Thymus (tissue), 11 donors: ENCODE measurements at regions not wholly inside any gene's neighbourhood (a gene's known extent, or its start where the extent isn't known, plus 50 kb on each side); places are given as distances from the start of the nearest gene placed in this dataset.

Source experiments
- DNase-seq, 9 donors: peaks; one replicate each; pipeline ENCODE4 v3.0.0-alpha.2; 2013; ENCODE audit warnings: low spot score in 9 of 9, low read depth in 6 of 9, missing footprints in 1 of 9
- H3K27ac ChIP-seq, 2 donors: one replicate each; pipeline ENCODE4 v1.5.1; 2013; ENCODE audit warnings: control low read depth in 1 of 2, low read depth in 1 of 2, low read length in 1 of 2, mild to moderate bottlenecking in 1 of 2, moderate library complexity in 1 of 2
- H3K27me3 ChIP-seq, 2 donors: one replicate each; pipeline ENCODE4 v1.5.1; 2013; ENCODE audit warnings: low read length in 1 of 2; ENCODE audit not compliant: control insufficient read depth in 2 of 2, insufficient read depth in 1 of 2
- H3K36me3 ChIP-seq, 2 donors: one replicate each; pipeline ENCODE4 v1.5.1; 2013; ENCODE audit warnings: low read length in 1 of 2, mild to moderate bottlenecking in 1 of 2, moderate library complexity in 1 of 2; ENCODE audit not compliant: control insufficient read depth in 2 of 2, insufficient read depth in 2 of 2
- H3K4me1 ChIP-seq, 2 donors: one replicate each; pipeline ENCODE4 v1.5.1; 2013; ENCODE audit warnings: low read length in 2 of 2; ENCODE audit not compliant: control insufficient read depth in 2 of 2, insufficient read depth in 2 of 2
- H3K4me3 ChIP-seq, 2 donors: one replicate each; pipeline ENCODE4 v1.5.1; 2013; ENCODE audit warnings: low read length in 2 of 2, control low read depth in 1 of 2, mild to moderate bottlenecking in 1 of 2
- H3K9me3 ChIP-seq, 2 donors: one replicate each; pipeline ENCODE4 v1.5.1; 2013; ENCODE audit warnings: low read length in 1 of 2, mild to moderate bottlenecking in 1 of 2; ENCODE audit not compliant: control insufficient read depth in 2 of 2, insufficient read depth in 1 of 2
- WGBS: extraction: QIAGEN DNeasy Blood & Tissue Kit; methylation state at CpG from one replicate; pipeline ENCODE4 v1.1.7; 2013; 5-methylcytosine and 5-hydroxymethylcytosine counted together
- donor health status: healthy.

- 87% methylated on average over 4 of the region's 4 CpGs for WGBS
Measured at GRCh38 chr1:214715126-214715525, 112.1 kb downstream of the CENPF start.

GRCh38 chr1:214717351-214717750 is 114.4 kb downstream of the CENPF start:
- no peak for DNase-seq
- WGBS, result 91% methylated on average over 7 of the region's 7 CpGs
- no peaks in the 10 kb centered on the region for H3K27me3 ChIP-seq
- no peak overlapping the region for H3K27ac ChIP-seq
- H3K36me3 ChIP-seq, result no peaks in the 10 kb centered on the region
- H3K4me1 ChIP-seq, result no peaks in the 10 kb centered on the region
- no peaks in the 10 kb centered on the region for H3K9me3 ChIP-seq
- H3K4me3 ChIP-seq, result no peak overlapping the region

More at GRCh38 chr1:214715126-214715525, 112.1 kb downstream of the CENPF start:
- no peaks in the 10 kb centered on the region for H3K9me3 ChIP-seq
- H3K4me1 ChIP-seq, result no peaks in the 10 kb centered on the region
- H3K36me3 ChIP-seq, result no peaks in the 10 kb centered on the region
- no peak for DNase-seq
- no peak overlapping the region for H3K27ac ChIP-seq
- no peak overlapping the region for H3K4me3 ChIP-seq
- H3K27me3 ChIP-seq, result no peaks in the 10 kb centered on the region

GRCh38 chr1:214718724-214719123 is 115.7 kb downstream of the CENPF start:
- Histone ChIP-seq H3K27ac (no peak overlapping the region), H3K36me3 (no peaks in the 10 kb centered on the region), H3K4me1 (no peaks in the 10 kb centered on the region), H3K4me3 (no peak overlapping the region), H3K9me3 (no peaks in the 10 kb centered on the region), H3K27me3 (no peaks in the 10 kb centered on the region)
- no peak for DNase-seq

- H3K27ac ChIP-seq, result no peak overlapping the region
- H3K4me1 ChIP-seq, result no peaks in the 10 kb centered on the region
- WGBS, result 74% methylated on average over 4 of the region's 4 CpGs
- H3K9me3 ChIP-seq, result no peaks in the 10 kb centered on the region
- no peaks in the 10 kb centered on the region for H3K27me3 ChIP-seq
- DNase-seq, result no peak
- H3K4me3 ChIP-seq, result no peak overlapping the region
- H3K36me3 ChIP-seq, result no peaks in the 10 kb centered on the region
Measured at GRCh38 chr1:214719207-214719606, 116.2 kb downstream of the CENPF start.

- WGBS, result 73% methylated on average over 1 of the region's 1 CpG
- Histone ChIP-seq H3K4me1 (no peaks in the 10 kb centered on the region), H3K9me3 (no peaks in the 10 kb centered on the region), H3K36me3 (no peaks in the 10 kb centered on the region), H3K27ac (no peak overlapping the region), H3K27me3 (no peaks in the 10 kb centered on the region), H3K4me3 (no peak overlapping the region)
- DNase-seq, result no peak
Measured at GRCh38 chr1:214720561-214720960, 117.6 kb downstream of the CENPF start.

GRCh38 chr1:214727274-214727673 is 124.3 kb downstream of the CENPF start:
- H3K9me3 ChIP-seq, result peaks cover 0 to 4% of the 10 kb centered on the region in 2 donors
- no peaks in the 10 kb centered on the region for H3K36me3 ChIP-seq
- no peak for DNase-seq
- no peak overlapping the region for H3K27ac ChIP-seq
- H3K4me1 ChIP-seq, result no peaks in the 10 kb centered on the region
- H3K4me3 ChIP-seq, result no peak overlapping the region
- no peaks in the 10 kb centered on the region for H3K27me3 ChIP-seq
- WGBS, result 50% methylated on average over 7 of the region's 7 CpGs

GRCh38 chr1:214739621-214740238 is 136.7 kb downstream of the CENPF start:
- DNase-seq, result no peak
- H3K27me3 ChIP-seq, result no peaks in the 10 kb centered on the region
- H3K4me1 ChIP-seq, result no peaks in the 10 kb centered on the region
- H3K9me3 ChIP-seq, result no peaks in the 10 kb centered on the region
- H3K4me3 ChIP-seq, result no peak overlapping the region
- WGBS, result 67% methylated on average over 1 of the region's 1 CpG
- no peak overlapping the region for H3K27ac ChIP-seq
- no peaks in the 10 kb centered on the region for H3K36me3 ChIP-seq

GRCh38 chr1:214740471-214740870 is 137.5 kb downstream of the CENPF start:
- WGBS, result 95% methylated on average over 2 of the region's 2 CpGs
- Histone ChIP-seq H3K4me1 (no peaks in the 10 kb centered on the region), H3K4me3 (no peak overlapping the region), H3K9me3 (no peaks in the 10 kb centered on the region), H3K27me3 (no peaks in the 10 kb centered on the region), H3K36me3 (no peaks in the 10 kb centered on the region), H3K27ac (no peak overlapping the region)
- no peak for DNase-seq

GRCh38 chr1:214747050-214747635 is 144.1 kb downstream of the CENPF start:
- Histone ChIP-seq H3K9me3 (no peaks in the 10 kb centered on the region), H3K27ac (no peak overlapping the region), H3K4me1 (no peaks in the 10 kb centered on the region), H3K36me3 (no peaks in the 10 kb centered on the region), H3K4me3 (no peak overlapping the region), H3K27me3 (no peaks in the 10 kb centered on the region)
- no peak for DNase-seq
- 95% methylated on average over 5 of the region's 5 CpGs for WGBS
